Endothelial cell of umbilical vein (primary cell): ENCODE measurements at regions not wholly inside any gene's neighbourhood (a gene's known extent, or its start where the extent isn't known, plus 50 kb on each side); places are given as distances from the start of the nearest gene placed in this dataset.

ENCODE experiments used
- BruUV-seq: library from RNA; stranded (reverse); fragments of 400-500 nt; replicated peaks from 2 replicates; lab custom pipeline; 2021; lab: Mats Ljungman, UMichigan
- CTCF ChIA-PET: fragments of 300-600, 350-600 bp; sonication (Branson Sonifier 250); formaldehyde crosslinking; loops from one replicate; lab custom pipeline; 2021; ENCODE audit warnings: antibody characterized with exemption, inconsistent platforms; lab: Charles Lee
- POLR2A ChIA-PET: fragments of 300-600, 350-600 bp; sonication (Branson Sonifier 250); formaldehyde crosslinking; loops from one replicate; lab custom pipeline; 2021; ENCODE audit warnings: antibody characterized with exemption, inconsistent platforms; lab: Charles Lee
- DNase-seq: peaks from one replicate; pipeline ENCODE4 v3.0.0-alpha.2; 2011; ENCODE audit warnings: low read depth, low spot score
- FAIRE-seq: peaks from 2 replicates; lab custom pipeline; 2011; peaks lifted over from hg19 to GRCh38; lab: Jason Lieb, UNC
- H2AFZ ChIP-seq: 2 replicates; pipeline ENCODE4 v1.6.0; 2012; ENCODE audit warnings: low read depth, low read length, control low read depth, inconsistent platforms
- H3K27ac ChIP-seq: 2 replicates; pipeline ENCODE4 v1.5.1; 2011; ENCODE audit warnings: low read depth, mild to moderate bottlenecking, control low read depth, low read length, moderate library complexity; ENCODE audit not compliant: insufficient read depth
- H3K27me3 ChIP-seq, 2 experiments: 2 replicates each; pipeline versions ENCODE4 v1.6.0 to v1.6.1; 2011; ENCODE audit warnings: low read length in 2 of 2, mixed read lengths in 1 of 2; ENCODE audit not compliant: control insufficient read depth in 2 of 2, insufficient read depth in 2 of 2
- H3K36me3 ChIP-seq, 2 experiments: 2 replicates in 1 of 2; 3 replicates in 1 of 2; pipeline ENCODE4 v1.5.1; 2011; ENCODE audit warnings: low read length in 2 of 2, mild to moderate bottlenecking in 1 of 2, moderate library complexity in 1 of 2; ENCODE audit not compliant: control insufficient read depth in 2 of 2, insufficient read depth in 2 of 2; ENCODE audit errors: extremely low read depth in 1 of 2
- H3K4me1 ChIP-seq: 3 replicates; pipeline ENCODE4 v1.5.1; 2011; ENCODE audit warnings: mild to moderate bottlenecking, low read length; ENCODE audit not compliant: control insufficient read depth, insufficient read depth; ENCODE audit errors: extremely low read depth
- H3K4me2 ChIP-seq: 2 replicates; pipeline ENCODE4 v1.6.1; 2011; ENCODE audit warnings: low read length, control low read depth, mixed read lengths; ENCODE audit not compliant: insufficient read depth
- H3K4me3 ChIP-seq, 3 experiments: fragments of 200-600 bp in 1 of 3; sonication (generic), shearing (Covaris generic) in 1 of 3; replicated peaks in 1 of 3; 2 replicates each; pipeline ENCODE4 v1.5.1; 2011 to 2016; ENCODE audit warnings: control low read depth in 3 of 3, low read length in 3 of 3, mild to moderate bottlenecking in 2 of 3, inconsistent platforms in 1 of 3, low read depth in 1 of 3, moderate library complexity in 1 of 3; ENCODE audit not compliant: insufficient read depth in 1 of 3
- H3K79me2 ChIP-seq: 2 replicates; pipeline ENCODE4 v1.6.0; 2012; ENCODE audit warnings: low read length, inconsistent platforms; ENCODE audit not compliant: control insufficient read depth, insufficient read depth
- H3K9ac ChIP-seq: replicated peaks from 2 replicates; pipeline ENCODE3; 2011; ENCODE audit warnings: low read length, control low read depth; ENCODE audit not compliant: insufficient read depth; ENCODE audit errors: extremely low read depth
- H3K9me1 ChIP-seq: replicated peaks from 3 replicates; pipeline ENCODE4 v1.6.0; 2011; ENCODE audit warnings: mild to moderate bottlenecking, low read length; ENCODE audit not compliant: control insufficient read depth, insufficient read depth; ENCODE audit errors: extremely low read depth
- H3K9me3 ChIP-seq: replicated peaks from 2 replicates; pipeline ENCODE4 v1.5.1; 2012; ENCODE audit warnings: low read length, inconsistent platforms; ENCODE audit not compliant: control insufficient read depth, insufficient read depth
- H4K20me1 ChIP-seq: replicated peaks from 2 replicates; pipeline ENCODE3; 2011; ENCODE audit warnings: mild to moderate bottlenecking, low read length; ENCODE audit not compliant: control insufficient read depth, insufficient read depth; ENCODE audit errors: extremely low read depth
- EZH2 ChIP-seq: IDR thresholded peaks from 2 replicates; pipeline ENCODE4 v1.6.1; 2012; ENCODE audit warnings: borderline replicate concordance, low read depth, mild to moderate bottlenecking, moderate library complexity, low read length, inconsistent platforms; ENCODE audit not compliant: severe bottlenecking
- FOS ChIP-seq: IDR thresholded peaks from 2 replicates; pipeline ENCODE4 v1.6.1; 2011; ENCODE audit warnings: mild to moderate bottlenecking, low read length, moderate library complexity, borderline replicate concordance; ENCODE audit not compliant: insufficient read depth
- GATA2 ChIP-seq: IDR thresholded peaks from 2 replicates; pipeline ENCODE4 v1.7.0; 2011; ENCODE audit warnings: low read depth, mild to moderate bottlenecking, moderate library complexity, mixed read lengths, low read length; ENCODE audit not compliant: insufficient read length, insufficient read depth
- JUN ChIP-seq: IDR thresholded peaks from 2 replicates; pipeline ENCODE4 v1.6.1; 2011; ENCODE audit warnings: borderline replicate concordance, low read depth; ENCODE audit not compliant: insufficient read length, insufficient read depth
- MAX ChIP-seq: IDR thresholded peaks from 2 replicates; pipeline ENCODE4 v1.6.1; 2011; ENCODE audit not compliant: insufficient read depth, insufficient read length
- MYC ChIP-seq: IDR thresholded peaks from one replicate; pipeline ENCODE4 v1.6.1; 2011; ENCODE audit warnings: mild to moderate bottlenecking, low read depth, low read length
- POLR2A ChIP-seq: IDR thresholded peaks from 2 replicates; pipeline ENCODE4 v1.6.1; 2012; ENCODE audit warnings: low read depth, mild to moderate bottlenecking, control low read depth, low read length
- POLR2AphosphoS5 ChIP-seq: IDR thresholded peaks from 2 replicates; pipeline ENCODE4 v1.6.1; 2012; ENCODE audit warnings: low read depth, mild to moderate bottlenecking, control low read depth, low read length, moderate library complexity; ENCODE audit not compliant: insufficient read depth
- dilution Hi-C: fragments of 300-500 bp; cut with MboI; formaldehyde crosslinking; loops from one replicate; pipeline ENCODE4 v1.15.0; 2019; ENCODE audit warnings: low sequenced_read_pairs; ENCODE audit not compliant: extremely low pct_ligation_motif_present
- intact Hi-C: fragments of 100-400 bp; cut with micrococcal nuclease; formaldehyde crosslinking; loops from one replicate; pipeline ENCODE4 v1.10.0; 2022
- TF ChIP-seq, protein P1 (sequence below), 2 donors: IDR thresholded peaks; 1 replicate in 1 of 2; 2 replicates in 1 of 2; pipeline ENCODE4 v1.5.1; 2011; ENCODE audit warnings: low read length in 2 of 2, mild to moderate bottlenecking in 2 of 2, moderate library complexity in 2 of 2, control low read depth in 1 of 2, inconsistent platforms in 1 of 2, low read depth in 1 of 2; ENCODE audit not compliant: insufficient read depth in 1 of 2; ENCODE audit errors: extremely low read depth in 1 of 2

- Histone ChIP-seq H3K36me3 (no peaks in the 10 kb centered on the region), H3K4me2 (peak overlapping the region; percentile 33), H2AFZ (peak overlapping the region; percentile 23), H3K9me3 (no peaks in the 10 kb centered on the region), H3K9me1 (no peaks in the 10 kb centered on the region), H3K79me2 (no peaks in the 10 kb centered on the region), H3K4me1 (peaks cover 8% of the 10 kb centered on the region), H4K20me1 (no peaks in the 10 kb centered on the region), H3K27me3 (no peaks in the 10 kb centered on the region), H3K27ac (no peak overlapping the region), H3K9ac (peak overlapping the region; percentile 7), H3K4me3 (peak overlapping the region in 2 of 3 experiments; percentile 18 to 20)
- intact Hi-C loops (loop anchor here (1.0 to 10.0 kb wide), 8 partner anchors 32 to 1925 kb away; partner anchors contain the start of genes ATP2B1 and GALNT4), dilution Hi-C loops (no loop called here)
- TF ChIP-seq GATA2 (peak; percentile 65), POLR2A (no peak), MAX (no peak), JUN (peak; percentile 79), FOS (peak; percentile 94), EZH2 (no peak), MYC (no peak), POLR2AphosphoS5 (no peak)
- TF ChIP-seq, protein P1, sequence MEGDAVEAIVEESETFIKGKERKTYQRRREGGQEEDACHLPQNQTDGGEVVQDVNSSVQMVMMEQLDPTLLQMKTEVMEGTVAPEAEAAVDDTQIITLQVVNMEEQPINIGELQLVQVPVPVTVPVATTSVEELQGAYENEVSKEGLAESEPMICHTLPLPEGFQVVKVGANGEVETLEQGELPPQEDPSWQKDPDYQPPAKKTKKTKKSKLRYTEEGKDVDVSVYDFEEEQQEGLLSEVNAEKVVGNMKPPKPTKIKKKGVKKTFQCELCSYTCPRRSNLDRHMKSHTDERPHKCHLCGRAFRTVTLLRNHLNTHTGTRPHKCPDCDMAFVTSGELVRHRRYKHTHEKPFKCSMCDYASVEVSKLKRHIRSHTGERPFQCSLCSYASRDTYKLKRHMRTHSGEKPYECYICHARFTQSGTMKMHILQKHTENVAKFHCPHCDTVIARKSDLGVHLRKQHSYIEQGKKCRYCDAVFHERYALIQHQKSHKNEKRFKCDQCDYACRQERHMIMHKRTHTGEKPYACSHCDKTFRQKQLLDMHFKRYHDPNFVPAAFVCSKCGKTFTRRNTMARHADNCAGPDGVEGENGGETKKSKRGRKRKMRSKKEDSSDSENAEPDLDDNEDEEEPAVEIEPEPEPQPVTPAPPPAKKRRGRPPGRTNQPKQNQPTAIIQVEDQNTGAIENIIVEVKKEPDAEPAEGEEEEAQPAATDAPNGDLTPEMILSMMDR (IDR thresholded peaks at IDR 0.05; ENCODE audit: extremely low read depth in 1 of 2, insufficient read depth in 1 of 2, low read depth in 1 of 2, low read length in 2 of 2): peak; percentile 81 to 83
- DNase-seq: peak; percentile 95
- POLR2A ChIA-PET: interaction anchor here (1.0 to 1.4 kb wide), 3 partner anchors 327 to 505 kb away, joined by 4 to 9 read pairs (median 5); partner anchors contain the start of genes DUSP6 and GALNT4
- FAIRE-seq: peak; percentile 84
- CTCF ChIA-PET: interaction anchor here (0.6 to 5.6 kb wide), 32 partner anchors 9 to 523 kb away, joined by 3 to 171 read pairs (median 4); partner anchors contain the start of genes DUSP6, GALNT4 and POC1B
- BruUV-seq: TSS peak; percentile 95
Measured at GRCh38 chr12:89019439-89020120, 332.7 kb downstream of the DUSP6 start.
